GM12865 (cell line): ENCODE measurements at regions not wholly inside any gene's neighbourhood (a gene's known extent, or its start where the extent isn't known, plus 50 kb on each side); places are given as distances from the start of the nearest gene placed in this dataset.

Experiments
- DNase-seq: peaks from one replicate; pipeline ENCODE4 v3.0.0; 2010; ENCODE audit warnings: low read depth
- H3K4me3 ChIP-seq: 2 replicates; pipeline ENCODE4 v1.5.1; 2011; ENCODE audit warnings: mild to moderate bottlenecking, low read depth, low read length, control low read depth
- CTCF ChIP-seq: IDR thresholded peaks from 2 replicates; pipeline ENCODE4 v1.5.1; 2011; ENCODE audit warnings: low read length, control low read depth, low read depth, inconsistent platforms; ENCODE audit not compliant: insufficient read depth; ENCODE audit errors: missing control alignments

- H3K4me3 ChIP-seq, result no peak overlapping the region
- DNase-seq, result peak; percentile 9
- TF ChIP-seq CTCF, result no peak
Measured at GRCh38 chr1:241413386-241413785, 56.4 kb upstream of the RGS7 start.

GRCh38 chr1:241412646-241413045 is 55.6 kb upstream of the RGS7 start:
- no peak for DNase-seq
- H3K4me3 ChIP-seq, result no peak overlapping the region
- TF ChIP-seq CTCF, result no peak

- H3K4me3 ChIP-seq, result no peak overlapping the region
- no peak for DNase-seq
- no peak for TF ChIP-seq CTCF
Measured at GRCh38 chr1:241411776-241412338, 54.9 kb upstream of the RGS7 start.

GRCh38 chr1:241411056-241411775 is 54.2 kb upstream of the RGS7 start:
- no peak for TF ChIP-seq CTCF
- H3K4me3 ChIP-seq, result no peak overlapping the region
- no peak for DNase-seq

- DNase-seq, result no peak
- H3K4me3 ChIP-seq, result no peak overlapping the region
- no peak for TF ChIP-seq CTCF
Measured at GRCh38 chr1:241408170-241408569, 51.2 kb upstream of the RGS7 start.
